AML-193 (cell line): ENCODE measurements at regions not wholly inside any gene's neighbourhood (a gene's known extent, or its start where the extent isn't known, plus 50 kb on each side); places are given as distances from the start of the nearest gene placed in this dataset.
"Not testable (repeated sequence)": the region's sequence is repeated elsewhere in the genome, so short reads cannot be mapped to it uniquely, and the experiment has no call there.

Experiments used
- DNase-seq, 2 experiments: peaks; one replicate each; lab custom pipeline; 2025; lab: John Stamatoyannopoulos, UW

- no peak for DNase-seq
Observed at GRCh38 chr3:95759614-95760301, 1054.6 kb upstream of the EPHA6 start.

DNA sequence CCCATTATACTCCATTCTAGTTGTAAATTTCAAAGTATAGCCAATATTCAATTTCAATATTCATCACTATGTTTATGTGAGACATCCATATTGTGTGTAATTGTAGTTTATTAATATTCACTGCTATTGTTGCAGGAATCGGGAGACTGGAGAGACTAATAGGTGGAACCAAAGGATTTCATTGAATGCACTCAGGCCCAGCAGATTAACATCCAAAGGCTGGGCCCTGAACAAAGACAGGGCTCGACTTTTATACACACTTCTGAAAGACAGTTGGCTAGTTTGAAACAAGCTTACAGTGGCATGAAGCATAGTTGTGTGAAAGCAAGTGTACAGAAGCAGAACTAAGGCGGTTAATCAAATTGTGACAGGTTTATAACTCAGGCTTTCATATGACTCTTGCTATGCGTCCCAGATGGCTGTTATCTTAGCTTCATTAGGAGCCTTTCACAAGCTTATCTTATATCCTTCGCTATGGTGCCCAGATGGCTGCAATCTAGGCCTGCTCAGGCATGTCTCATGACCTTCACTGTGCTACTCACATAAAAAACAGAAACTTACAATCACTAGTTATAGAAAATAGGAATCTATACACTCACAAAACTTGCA is 1038.8 kb upstream of the EPHA6 start:
- DNase-seq: no peak

- DNase-seq: no peak
Observed at GRCh38 chr3:95781598-95781997, 1032.8 kb upstream of the EPHA6 start.

GRCh38 chr3:95789111-95789510 is 1025.3 kb upstream of the EPHA6 start:
- no peak for DNase-seq

DNA sequence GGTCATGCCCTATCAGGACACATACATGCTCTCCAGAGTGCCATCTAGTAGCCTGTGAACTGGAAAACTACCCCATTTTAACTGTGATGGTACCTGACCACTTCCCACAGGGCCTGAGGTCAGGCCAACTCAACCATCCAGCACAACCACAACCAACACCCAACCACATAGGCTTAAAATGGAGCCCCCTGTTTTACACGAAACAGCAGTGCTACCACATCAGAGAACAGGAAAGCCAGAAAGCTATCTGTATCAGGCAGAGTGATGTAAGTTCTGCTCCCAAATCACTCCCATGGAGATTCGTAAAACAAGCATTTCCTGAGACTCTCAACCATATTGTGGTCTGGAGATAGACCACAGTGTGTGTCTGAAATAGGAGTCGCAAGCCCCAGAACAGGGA is 1017.3 kb upstream of the EPHA6 start:
- no peak for DNase-seq

- DNase-seq: no peak
Observed at GRCh38 chr3:95798628-95799027, 1015.8 kb upstream of the EPHA6 start.

DNA sequence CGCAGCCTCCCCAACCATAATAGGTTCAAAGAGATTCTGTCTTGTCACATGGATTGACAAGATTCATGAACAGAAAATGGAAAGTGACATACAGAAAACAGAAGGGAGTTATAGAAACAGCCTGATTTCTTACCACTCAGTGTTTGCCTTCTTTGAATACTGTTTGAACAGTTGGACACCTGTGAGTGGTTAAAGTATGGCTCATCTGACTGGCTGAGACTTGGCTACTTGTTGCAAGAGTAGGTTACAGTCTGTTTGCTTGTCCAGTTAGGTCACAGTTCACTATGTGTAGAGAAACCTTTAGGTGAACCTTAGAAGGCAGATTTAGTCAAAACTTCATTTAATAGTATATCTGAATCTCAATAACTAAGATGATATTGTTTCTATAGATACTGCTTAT is 1003.9 kb upstream of the EPHA6 start:
- DNase-seq: no peak

- DNase-seq: no peak
Observed at GRCh38 chr3:95813244-95813643, 1001.1 kb upstream of the EPHA6 start.

DNA sequence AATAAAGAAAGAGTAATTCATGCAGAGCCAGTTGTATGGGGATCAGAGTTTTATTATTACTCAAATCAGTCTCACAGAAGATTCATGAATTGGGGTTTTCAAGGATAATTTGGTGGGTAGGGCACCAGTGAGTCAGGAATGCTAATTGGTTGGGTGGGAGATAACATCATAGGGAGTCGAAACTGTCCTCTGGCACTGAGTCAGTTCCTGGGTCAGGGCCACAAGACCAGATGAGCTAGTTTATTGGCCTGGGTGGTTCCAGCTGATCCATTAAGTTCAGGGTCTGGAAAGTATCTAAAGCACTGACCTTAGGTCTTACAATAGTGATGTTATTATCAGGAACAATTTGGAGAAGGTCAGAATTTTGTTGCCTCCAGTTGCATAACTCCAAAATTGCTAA is 998.6 kb upstream of the EPHA6 start:
- no peak for DNase-seq

GRCh38 chr3:95826419-95826818 is 988.0 kb upstream of the EPHA6 start:
- DNase-seq: no peak

- DNase-seq: no peak
Observed at GRCh38 chr3:95832146-95832545, 982.2 kb upstream of the EPHA6 start.

GRCh38 chr3:95860628-95861027 is 953.8 kb upstream of the EPHA6 start:
- DNase-seq: not testable (repeated sequence)

- DNase-seq: no peak
Observed at GRCh38 chr3:95883801-95884200, 930.6 kb upstream of the EPHA6 start.

DNA sequence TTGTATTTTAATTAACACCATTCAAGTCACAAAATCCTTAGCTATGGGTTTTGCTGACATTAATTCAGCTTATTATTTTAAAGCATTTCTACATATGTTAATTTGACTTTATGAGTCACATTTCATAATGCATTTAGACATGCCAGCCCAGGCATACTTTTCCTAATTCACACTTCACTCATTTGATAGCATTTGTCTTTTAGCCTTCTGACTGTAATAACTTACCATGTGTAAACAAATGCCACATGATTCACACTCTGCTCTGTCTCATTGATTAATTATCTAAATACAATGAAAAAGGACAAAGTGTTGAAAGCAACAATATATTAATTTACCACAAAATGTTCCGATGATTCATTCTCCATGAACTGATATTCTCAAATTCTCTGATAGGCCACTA is 927.8 kb upstream of the EPHA6 start:
- DNase-seq: no peak

- DNase-seq: no peak
Observed at GRCh38 chr3:95887114-95887513, 927.3 kb upstream of the EPHA6 start.

DNA sequence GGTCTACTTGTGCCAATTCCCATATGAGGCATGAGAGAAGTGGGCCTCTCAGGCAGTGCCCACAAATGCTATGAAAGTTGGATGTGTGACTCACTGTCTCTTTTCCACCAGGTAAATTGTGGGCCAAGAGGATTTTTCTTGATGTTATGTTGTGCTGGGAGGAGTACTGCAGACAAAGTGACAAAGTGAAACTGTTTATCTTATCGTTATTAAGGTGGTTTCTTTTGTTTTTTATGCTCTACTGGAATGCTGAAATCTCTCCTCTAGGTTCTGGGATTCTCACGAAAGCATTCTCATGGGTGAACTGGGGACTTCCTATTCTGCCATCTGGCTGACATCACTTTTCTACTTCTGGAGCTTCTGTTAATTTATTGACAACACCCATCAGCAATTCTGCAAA is 919.6 kb upstream of the EPHA6 start:
- no peak for DNase-seq

DNA sequence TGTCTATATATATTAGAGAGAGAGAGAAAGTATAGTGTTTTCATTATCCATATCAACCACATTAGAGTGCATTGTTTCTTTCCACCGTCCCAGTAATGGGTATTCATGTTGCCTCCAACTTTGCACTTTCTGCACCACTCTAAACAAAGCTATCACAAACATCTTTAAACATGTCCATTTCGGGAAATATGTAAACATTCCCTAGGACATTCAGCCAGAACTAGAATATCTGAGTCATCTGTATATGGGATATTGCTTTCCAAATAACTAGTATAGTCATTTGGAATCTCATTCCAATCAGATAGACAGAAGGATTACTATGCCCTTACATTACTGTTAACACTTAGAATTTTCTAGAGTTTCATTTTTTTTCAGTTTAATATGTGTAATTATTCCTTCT is 914.9 kb upstream of the EPHA6 start:
- no peak for DNase-seq

DNA sequence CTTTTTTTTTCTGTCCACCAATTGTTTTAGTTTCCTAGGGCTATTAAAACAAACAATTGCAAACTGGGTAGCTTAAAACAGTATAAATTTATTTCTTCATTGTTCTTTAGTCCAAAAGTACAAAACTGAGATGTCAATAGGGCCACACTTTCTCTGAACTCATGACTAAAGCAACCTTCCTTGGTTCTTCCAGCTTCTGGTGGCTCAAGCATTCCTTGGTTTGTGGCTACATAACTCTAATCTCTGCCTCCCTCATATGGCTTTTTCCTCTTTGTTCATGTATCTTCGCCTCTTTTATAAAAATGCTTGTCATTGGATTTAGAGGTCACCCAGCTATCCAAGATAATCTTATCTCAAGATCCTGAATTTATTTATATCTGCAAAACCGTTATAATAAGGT is 914.5 kb upstream of the EPHA6 start:
- no peak for DNase-seq

- DNase-seq: no peak
Observed at GRCh38 chr3:95901948-95902347, 912.4 kb upstream of the EPHA6 start.

GRCh38 chr3:95905182-95905581 is 909.2 kb upstream of the EPHA6 start:
- no peak for DNase-seq

- no peak for DNase-seq
Observed at GRCh38 chr3:95911767-95912166, 902.6 kb upstream of the EPHA6 start.

DNA sequence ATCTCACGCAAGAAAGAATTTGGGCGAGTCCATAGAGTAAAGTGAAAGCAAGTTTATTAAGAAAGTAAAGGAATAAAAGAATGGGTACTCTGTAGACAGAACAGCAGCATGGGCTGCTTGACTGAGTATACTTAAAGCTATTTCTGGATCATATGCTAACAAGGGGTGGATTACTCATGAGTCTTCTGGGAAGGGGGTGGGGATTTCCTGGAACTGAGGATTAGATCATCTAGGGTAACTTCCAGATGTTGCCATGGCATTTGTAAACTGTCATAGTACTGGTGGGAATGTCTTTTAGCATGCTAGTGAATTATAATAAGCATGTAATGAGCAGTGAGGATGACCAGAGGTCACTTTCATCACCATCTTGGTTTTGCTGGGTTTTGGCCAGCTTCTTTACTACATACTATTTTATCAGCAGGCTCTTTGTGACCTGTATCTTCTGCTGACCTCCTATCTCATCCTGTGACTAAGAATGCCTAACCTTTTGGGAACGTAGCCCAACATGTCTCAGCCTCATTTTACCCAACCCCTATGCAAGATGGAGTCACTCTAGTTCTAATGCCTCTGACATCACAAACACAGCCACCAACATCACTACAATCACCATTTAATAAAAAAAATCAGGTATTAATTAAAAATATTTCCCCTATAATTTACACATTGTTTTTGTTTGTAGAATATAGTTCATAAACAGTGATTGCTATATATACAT is 890.7 kb upstream of the EPHA6 start:
- no peak for DNase-seq

GRCh38 chr3:95926904-95927501 is 887.4 kb upstream of the EPHA6 start:
- no peak for DNase-seq
